Fibroblast of peridontal ligament (primary cell): ENCODE measurements at regions not wholly inside any gene's neighbourhood (a gene's known extent, or its start where the extent isn't known, plus 50 kb on each side); places are given as distances from the start of the nearest gene placed in this dataset.
"Not testable (repeated sequence)": the region's sequence is repeated elsewhere in the genome, so short reads cannot be mapped to it uniquely, and the experiment has no call there.

Experiments used
- DNase-seq: peaks from one replicate; pipeline ENCODE4 v3.0.0-alpha.2; 2010; ENCODE audit errors: extremely low read depth

- no peak for DNase-seq
Observed at GRCh38 chr22:22372086-22372485, 127.5 kb downstream of the VPREB1 start.

- no peak for DNase-seq
Observed at GRCh38 chr22:22374163-22374562, 129.6 kb downstream of the VPREB1 start.

GRCh38 chr22:22374579-22374978 is 130.0 kb downstream of the VPREB1 start:
- no peak for DNase-seq

GRCh38 chr22:22375576-22376351 is 131.2 kb downstream of the VPREB1 start:
- DNase-seq, result no peak

- no peak for DNase-seq
Observed at GRCh38 chr22:22376352-22376706, 131.7 kb downstream of the VPREB1 start.

- not testable (repeated sequence) for DNase-seq
Observed at GRCh38 chr22:22376884-22377283, 131.7 kb downstream of the ZNF280B start.

GRCh38 chr22:22377335-22377734 is 131.2 kb downstream of the ZNF280B start:
- no peak for DNase-seq

GRCh38 chr22:22378446-22379415 is 129.8 kb downstream of the ZNF280B start:
- DNase-seq, result no peak

- DNase-seq, result no peak
Observed at GRCh38 chr22:22380098-22381030, 128.2 kb downstream of the ZNF280B start.

- DNase-seq, result not testable (repeated sequence)
Observed at GRCh38 chr22:22381292-22381691, 127.2 kb downstream of the ZNF280B start.

- DNase-seq, result no peak
Observed at GRCh38 chr22:22384267-22384666, 124.3 kb downstream of the ZNF280B start.

GRCh38 chr22:22384668-22385244 is 123.8 kb downstream of the ZNF280B start:
- DNase-seq, result no peak

GRCh38 chr22:22386602-22387385 is 121.7 kb downstream of the ZNF280B start:
- no peak for DNase-seq

- DNase-seq, result no peak
Observed at GRCh38 chr22:22387386-22387736, 121.2 kb downstream of the ZNF280B start.

- no peak for DNase-seq
Observed at GRCh38 chr22:22388090-22388489, 120.5 kb downstream of the ZNF280B start.

GRCh38 chr22:22388494-22388893 is 120.0 kb downstream of the ZNF280B start:
- DNase-seq, result no peak

GRCh38 chr22:22389467-22389866 is 119.1 kb downstream of the ZNF280B start:
- DNase-seq, result no peak

- no peak for DNase-seq
Observed at GRCh38 chr22:22390989-22391388, 117.6 kb downstream of the ZNF280B start.

- DNase-seq, result no peak
Observed at GRCh38 chr22:22391543-22391942, 117.0 kb downstream of the ZNF280B start.

- DNase-seq, result no peak
Observed at GRCh38 chr22:22392131-22392530, 116.4 kb downstream of the ZNF280B start.

- no peak for DNase-seq
Observed at GRCh38 chr22:22394591-22394990, 114.0 kb downstream of the ZNF280B start.
